Activated naive CD4-positive, alpha-beta T cell treated with anti-CD3 and anti-CD28 coated beads, Interleukin-2, amount 10 ng/mL, durations not matched to agents 7 days and 5 days (primary cell): ENCODE measurements at regions not wholly inside any gene's neighbourhood (a gene's known extent, or its start where the extent isn't known, plus 50 kb on each side); places are given as distances from the start of the nearest gene placed in this dataset.

ENCODE experiments used
- CTCF ChIA-PET: fragments of 350-600 bp; sonication (Branson Sonifier 250); formaldehyde crosslinking; loops from one replicate; lab custom pipeline; 2021; ENCODE audit warnings: antibody characterized with exemption; lab: Charles Lee
- DNase-seq: peaks from one replicate; pipeline ENCODE4 v3.0.0-alpha.2; 2020
- H3K27ac Mint-ChIP-seq: one replicate; pipeline ENCODE4 v1.8.0; 2021; ENCODE audit warnings: mild to moderate bottlenecking, moderate library complexity, mixed read lengths
- H3K27me3 Mint-ChIP-seq: one replicate; pipeline ENCODE4 v1.8.0; 2021; ENCODE audit warnings: mild to moderate bottlenecking, mixed read lengths
- H3K36me3 Mint-ChIP-seq: one replicate; pipeline ENCODE4 v1.8.0; 2021; ENCODE audit warnings: mixed read lengths
- H3K4me1 Mint-ChIP-seq: one replicate; pipeline ENCODE4 v1.8.0; 2021; ENCODE audit warnings: mixed read lengths
- H3K4me3 Mint-ChIP-seq: one replicate; pipeline ENCODE4 v1.8.0; 2021; ENCODE audit warnings: mild to moderate bottlenecking, moderate library complexity, mixed read lengths
- H3K9me3 Mint-ChIP-seq: one replicate; pipeline ENCODE4 v1.8.0; 2021; ENCODE audit warnings: mixed read lengths

- CTCF ChIA-PET: interaction anchor here (0.5 to 1.6 kb wide), 3 partner anchors 9 to 952 kb away, joined by 3 to 4 read pairs (median 3); no protein-coding TSS in a partner anchor
- no peaks in the 10 kb centered on the region for H3K9me3 Mint-ChIP-seq
- DNase-seq: no peak
- H3K4me3 Mint-ChIP-seq: no peak overlapping the region
- H3K27me3 Mint-ChIP-seq: peaks cover 10% of the 10 kb centered on the region
- H3K36me3 Mint-ChIP-seq: no peaks in the 10 kb centered on the region
- no peaks in the 10 kb centered on the region for H3K4me1 Mint-ChIP-seq
- no peak overlapping the region for H3K27ac Mint-ChIP-seq
Measured at GRCh38 chr12:46131732-46132469, 136.9 kb downstream of the SLC38A1 start.

GRCh38 chr12:46127656-46128055 lies 137.3 kb upstream of the SCAF11 start:
- DNase-seq: no peak
- Mint-ChIP-seq H3K36me3 (no peaks in the 10 kb centered on the region), H3K27ac (no peak overlapping the region), H3K4me1 (peaks cover 3% of the 10 kb centered on the region), H3K9me3 (no peaks in the 10 kb centered on the region), H3K4me3 (no peak overlapping the region), H3K27me3 (peaks cover 12% of the 10 kb centered on the region)
- CTCF ChIA-PET: interaction anchor here (1.2 kb wide), 1 partner anchor 18 kb away, joined by 4 read pairs; no protein-coding TSS in a partner anchor

DNA sequence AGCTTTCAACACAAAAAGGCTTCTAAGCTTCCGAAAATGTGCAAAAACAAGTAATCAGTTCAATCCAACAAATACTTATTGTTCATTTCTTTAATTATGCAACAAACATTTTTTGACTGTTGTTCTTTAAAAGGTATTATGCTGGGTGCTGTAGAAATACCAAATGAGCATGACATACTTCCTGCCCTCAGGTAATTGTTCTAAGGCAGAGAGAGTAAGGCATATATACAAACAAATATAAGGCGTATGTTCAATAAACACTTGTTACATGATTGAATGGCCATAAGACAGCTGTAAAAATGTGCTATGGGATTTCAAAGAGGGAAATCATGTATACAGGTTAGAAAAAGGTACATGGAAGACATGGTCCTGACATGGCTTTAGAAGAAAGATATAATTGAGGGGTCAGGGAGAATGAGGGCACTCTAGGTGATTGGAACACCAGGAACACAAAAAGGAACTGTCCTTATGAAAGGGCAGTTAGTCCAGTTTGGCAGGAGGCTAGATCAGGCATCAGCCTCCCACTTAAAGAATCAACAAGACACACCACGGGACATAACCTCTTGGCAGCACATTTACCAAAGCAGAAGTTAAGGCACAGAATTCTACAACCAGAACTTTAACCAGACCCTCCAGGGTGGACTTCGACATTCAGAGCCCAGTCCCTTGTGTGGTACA lies 135.8 kb upstream of the SCAF11 start:
- Mint-ChIP-seq H3K9me3 (no peaks in the 10 kb centered on the region), H3K4me1 (peaks cover 3% of the 10 kb centered on the region), H3K27me3 (peaks cover 20% of the 10 kb centered on the region), H3K4me3 (no peak overlapping the region), H3K27ac (no peak overlapping the region), H3K36me3 (no peaks in the 10 kb centered on the region)
- CTCF ChIA-PET: interaction anchor here (1.0 to 3.5 kb wide), 17 partner anchors 8 to 945 kb away, joined by 3 to 29 read pairs (median 5); no protein-coding TSS in a partner anchor
- no peak for DNase-seq

GRCh38 chr12:46124848-46125619 lies 134.7 kb upstream of the SCAF11 start:
- CTCF ChIA-PET: interaction anchor here (0.5 to 3.5 kb wide), 47 partner anchors 8 to 1308 kb away, joined by 3 to 29 read pairs (median 4); no protein-coding TSS in a partner anchor
- peak; percentile 69 for DNase-seq
- Mint-ChIP-seq H3K9me3 (no peaks in the 10 kb centered on the region), H3K4me3 (peak overlapping the region; percentile 49), H3K27me3 (peaks cover 24% of the 10 kb centered on the region), H3K4me1 (peaks cover 3% of the 10 kb centered on the region), H3K36me3 (no peaks in the 10 kb centered on the region), H3K27ac (peak overlapping the region; percentile 71)

DNA sequence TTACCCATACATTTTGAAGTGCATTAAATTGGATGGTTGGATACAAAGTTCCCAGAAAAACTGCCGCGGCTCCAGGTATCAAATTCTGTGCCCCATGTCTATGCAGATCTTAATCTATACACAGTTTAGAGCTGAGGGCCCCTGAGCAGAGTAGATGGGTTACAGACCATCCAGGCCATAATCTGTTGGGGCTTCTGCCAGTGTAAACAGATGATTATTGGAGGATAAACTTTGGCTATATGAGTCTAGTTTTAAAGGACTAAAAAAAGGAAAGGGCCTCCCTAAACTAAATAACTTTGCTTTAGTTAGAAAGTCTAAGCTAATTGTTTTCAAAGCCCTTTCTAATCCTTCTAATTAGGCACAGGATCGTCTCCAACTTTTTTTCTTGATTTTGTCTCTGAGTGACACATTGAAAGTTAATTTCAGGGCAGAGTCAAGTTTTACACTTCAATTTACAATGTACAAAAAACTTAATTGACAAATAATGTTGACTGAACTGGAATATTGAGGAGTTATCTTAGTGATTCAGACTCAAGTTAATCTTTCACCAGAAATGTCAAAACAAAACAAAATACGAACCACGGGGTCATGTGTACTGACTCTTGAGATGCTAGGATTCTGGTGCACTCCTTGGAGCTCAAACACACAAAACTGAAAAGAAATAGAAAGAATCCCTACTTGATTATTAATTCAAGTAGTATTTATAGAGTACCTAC lies 133.9 kb upstream of the SCAF11 start:
- CTCF ChIA-PET: interaction anchor here (0.6 to 3.5 kb wide), 40 partner anchors 7 to 1308 kb away, joined by 3 to 29 read pairs (median 4); no protein-coding TSS in a partner anchor

GRCh38 chr12:46112364-46112763 lies 122.0 kb upstream of the SCAF11 start:
- H3K4me1 Mint-ChIP-seq: no peaks in the 10 kb centered on the region
- no peak overlapping the region for H3K4me3 Mint-ChIP-seq
- H3K27me3 Mint-ChIP-seq: no peaks in the 10 kb centered on the region
- peaks cover 2% of the 10 kb centered on the region for H3K9me3 Mint-ChIP-seq
- H3K27ac Mint-ChIP-seq: no peak overlapping the region
- CTCF ChIA-PET: interaction anchor here (1.5 kb wide), 1 partner anchor 13 kb away, joined by 5 read pairs; no protein-coding TSS in a partner anchor
- H3K36me3 Mint-ChIP-seq: no peaks in the 10 kb centered on the region
- DNase-seq: no peak

More for the DNA sequence above, 133.9 kb upstream of the SCAF11 start:
- no peak overlapping the region for H3K27ac Mint-ChIP-seq
- H3K9me3 Mint-ChIP-seq: no peaks in the 10 kb centered on the region
- H3K36me3 Mint-ChIP-seq: no peaks in the 10 kb centered on the region
- DNase-seq: no peak
- no peak overlapping the region for H3K4me3 Mint-ChIP-seq
- peaks cover 24% of the 10 kb centered on the region for H3K27me3 Mint-ChIP-seq
- H3K4me1 Mint-ChIP-seq: peaks cover 3% of the 10 kb centered on the region

DNA sequence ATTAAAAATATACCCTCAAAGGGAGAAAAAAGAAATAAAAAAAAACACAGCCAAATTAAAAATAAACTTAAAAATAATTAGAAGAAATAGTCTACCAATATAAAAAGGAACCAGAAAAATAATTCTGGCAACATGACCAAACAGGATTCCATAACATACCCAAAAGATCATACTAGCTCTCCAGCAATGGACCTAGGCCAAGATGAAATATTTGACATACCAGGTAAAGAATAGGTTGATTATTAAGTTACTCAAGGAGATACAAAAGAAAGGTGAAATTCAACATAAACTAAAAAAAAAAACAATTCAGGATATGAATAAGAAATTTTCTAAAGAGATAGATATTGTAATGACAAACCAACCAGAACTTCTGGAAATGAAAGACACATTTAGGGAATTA lies 121.3 kb upstream of the SCAF11 start:
- no peaks in the 10 kb centered on the region for H3K27me3 Mint-ChIP-seq
- CTCF ChIA-PET: interaction anchor here (1.4 to 1.5 kb wide), 2 partner anchors 13 to 18 kb away, joined by 3 to 5 read pairs; no protein-coding TSS in a partner anchor
- no peak overlapping the region for H3K4me3 Mint-ChIP-seq
- no peak overlapping the region for H3K27ac Mint-ChIP-seq
- H3K4me1 Mint-ChIP-seq: no peaks in the 10 kb centered on the region
- H3K36me3 Mint-ChIP-seq: no peaks in the 10 kb centered on the region
- DNase-seq: no peak
- H3K9me3 Mint-ChIP-seq: peaks cover 2% of the 10 kb centered on the region

GRCh38 chr12:46110928-46111699 lies 120.7 kb upstream of the SCAF11 start:
- no peak for DNase-seq
- Mint-ChIP-seq H3K27me3 (peaks cover 4% of the 10 kb centered on the region), H3K4me3 (no peak overlapping the region), H3K4me1 (no peaks in the 10 kb centered on the region), H3K9me3 (peaks cover 2% of the 10 kb centered on the region), H3K36me3 (no peaks in the 10 kb centered on the region), H3K27ac (no peak overlapping the region)
- CTCF ChIA-PET: interaction anchor here (1.4 to 1.5 kb wide), 2 partner anchors 14 to 18 kb away, joined by 3 to 5 read pairs; no protein-coding TSS in a partner anchor

GRCh38 chr12:46110223-46110611 lies 119.8 kb upstream of the SCAF11 start:
- DNase-seq: no peak
- H3K27me3 Mint-ChIP-seq: peaks cover 4% of the 10 kb centered on the region
- H3K4me1 Mint-ChIP-seq: no peaks in the 10 kb centered on the region
- H3K9me3 Mint-ChIP-seq: peaks cover 2% of the 10 kb centered on the region
- H3K36me3 Mint-ChIP-seq: no peaks in the 10 kb centered on the region
- CTCF ChIA-PET: no interaction called here
- H3K4me3 Mint-ChIP-seq: no peak overlapping the region
- H3K27ac Mint-ChIP-seq: no peak overlapping the region

DNA sequence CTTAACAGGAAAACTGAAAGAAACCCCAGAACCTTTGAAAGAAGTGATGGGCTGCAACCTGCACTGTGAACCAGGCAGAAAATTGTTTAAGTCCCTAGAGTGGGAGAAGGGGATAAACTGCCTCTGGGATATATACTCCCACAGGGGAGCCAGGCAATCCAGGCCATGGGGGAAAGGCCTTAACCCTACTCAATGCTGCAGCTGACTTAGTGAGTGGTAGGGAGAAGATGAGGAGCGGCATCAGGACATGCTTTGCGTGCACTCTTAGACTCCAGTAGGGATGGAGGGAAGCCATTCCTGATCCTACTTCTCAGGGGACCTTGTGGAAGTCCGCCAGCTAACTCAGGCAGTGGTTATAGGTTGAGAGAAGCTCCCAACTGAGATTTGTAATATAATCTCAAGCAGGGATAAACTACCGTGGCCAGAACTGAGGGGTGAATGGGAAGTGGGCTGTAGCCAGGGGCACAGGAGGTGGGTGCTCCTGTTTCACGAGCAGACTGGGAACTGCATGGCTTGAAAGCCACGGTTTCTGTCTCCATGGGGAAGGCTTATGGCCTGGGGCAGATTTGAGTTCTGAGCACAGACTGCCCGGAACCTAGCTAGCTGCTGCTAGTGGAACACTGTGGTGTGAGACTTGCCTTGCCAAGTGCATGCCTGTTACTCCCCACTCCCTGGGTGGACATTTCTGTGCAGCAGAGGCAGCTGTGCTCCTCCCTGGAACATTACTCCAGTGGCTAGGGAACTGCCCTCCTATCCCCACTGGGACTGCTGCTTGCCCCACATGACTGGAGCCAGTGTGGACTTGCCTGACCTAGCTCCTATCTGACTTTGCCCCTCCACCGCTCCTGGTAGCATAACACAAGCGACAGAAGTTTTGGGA lies 119.2 kb upstream of the SCAF11 start:
- Mint-ChIP-seq H3K27me3 (peaks cover 4% of the 10 kb centered on the region), H3K4me3 (no peak overlapping the region), H3K4me1 (no peaks in the 10 kb centered on the region), H3K27ac (no peak overlapping the region), H3K9me3 (peaks cover 2% of the 10 kb centered on the region), H3K36me3 (no peaks in the 10 kb centered on the region)
- CTCF ChIA-PET: no interaction called here
- DNase-seq: no peak

GRCh38 chr12:46108721-46109120 lies 118.3 kb upstream of the SCAF11 start:
- Mint-ChIP-seq H3K27me3 (peaks cover 4% of the 10 kb centered on the region), H3K4me1 (no peaks in the 10 kb centered on the region), H3K4me3 (no peak overlapping the region), H3K27ac (no peak overlapping the region), H3K9me3 (peaks cover 2% of the 10 kb centered on the region), H3K36me3 (no peaks in the 10 kb centered on the region)
- CTCF ChIA-PET: no interaction called here
- DNase-seq: no peak

DNA sequence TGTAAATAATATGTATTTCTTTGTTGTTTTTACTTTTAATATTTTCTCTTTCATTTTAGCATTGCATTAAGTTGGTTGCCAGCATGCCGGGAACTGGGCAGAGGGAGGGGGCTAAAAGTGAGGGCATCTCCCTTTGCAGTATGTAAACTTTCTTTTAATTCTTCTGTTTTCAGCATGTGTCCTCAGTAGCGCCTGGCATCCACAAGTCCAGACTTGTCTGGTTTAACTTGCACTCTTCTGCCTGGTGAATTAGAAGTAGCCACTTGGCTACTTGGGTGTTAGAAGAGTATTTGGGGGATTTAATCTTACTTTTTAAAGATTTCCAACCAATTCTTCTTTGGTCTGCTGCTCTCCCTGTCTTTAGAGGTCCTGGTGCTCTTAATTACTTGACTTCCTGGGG lies 117.2 kb upstream of the SCAF11 start:
- no peak overlapping the region for H3K27ac Mint-ChIP-seq

More for the DNA sequence above, 117.2 kb upstream of the SCAF11 start:
- Mint-ChIP-seq H3K4me3 (no peak overlapping the region), H3K9me3 (no peaks in the 10 kb centered on the region), H3K4me1 (no peaks in the 10 kb centered on the region), H3K36me3 (no peaks in the 10 kb centered on the region), H3K27me3 (peaks cover 4% of the 10 kb centered on the region)
- DNase-seq: no peak
- CTCF ChIA-PET: no interaction called here
